ENCODE measurements at regions not wholly inside any gene's neighbourhood (a gene's known extent, or its start where the extent isn't known, plus 50 kb on each side); places are given as distances from the start of the nearest gene placed in this dataset.

- no peak overlapping the region for H3K4me3 ChIP-seq (ENCODE audit: low read depth, low read length)
- TF ChIP-seq CTCF (IDR thresholded peaks at IDR 0.05; ENCODE audit: low read depth, low read length): no peak
These were observed 690.9 kb upstream of the CDH18 start for GRCh38 chr5:20678814-20679298.

DNA sequence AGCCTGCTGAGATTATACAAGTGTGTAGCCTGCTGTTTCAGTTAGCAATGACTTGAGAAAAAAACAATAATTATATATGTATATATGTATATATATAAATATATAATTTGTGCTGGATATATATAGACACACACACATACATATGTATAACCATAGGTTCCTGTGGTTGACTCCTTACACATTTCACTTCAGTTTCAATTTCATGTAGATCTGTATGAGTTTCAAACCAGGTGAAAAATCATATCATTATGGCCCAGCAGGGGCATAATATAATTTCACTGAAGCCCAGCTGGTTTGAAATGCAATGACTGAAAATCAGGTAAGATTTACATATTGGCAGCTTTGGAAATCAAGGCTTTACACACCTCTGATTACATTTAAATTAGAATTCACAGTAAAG, 690.4 kb upstream of the CDH18 start:
- no peak for TF ChIP-seq CTCF (IDR thresholded peaks at IDR 0.05; ENCODE audit: low read depth, low read length)
- H3K4me3 ChIP-seq (ENCODE audit: low read depth, low read length): no peak overlapping the region

GRCh38 chr5:20660588-20660987, 672.6 kb upstream of the CDH18 start:
- no peak overlapping the region for H3K4me3 ChIP-seq (ENCODE audit: low read depth, low read length)

DNA sequence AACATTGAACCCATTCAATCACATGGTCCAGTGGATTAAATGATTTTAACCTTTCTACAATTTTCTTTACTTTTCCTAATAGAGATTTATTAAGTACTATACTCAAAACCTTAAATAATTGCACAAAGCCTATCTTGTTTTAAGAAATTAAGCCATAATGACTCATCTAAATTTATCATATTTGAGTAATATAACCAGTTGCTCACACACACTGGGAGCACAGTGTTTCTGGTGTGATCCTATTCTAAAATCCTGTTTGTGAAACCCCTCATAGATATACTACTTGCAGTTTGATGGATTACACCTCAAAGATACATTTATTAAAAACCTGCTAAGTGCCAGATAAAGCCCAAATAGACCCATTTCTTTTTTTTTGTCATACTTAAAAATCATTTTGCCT, 668.3 kb upstream of the CDH18 start:
- TF ChIP-seq CTCF (IDR thresholded peaks at IDR 0.05; ENCODE audit: low read depth, low read length): no peak
- no peak overlapping the region for H3K4me3 ChIP-seq (ENCODE audit: low read depth, low read length)

More at GRCh38 chr5:20660588-20660987, 672.6 kb upstream of the CDH18 start:
- no peak for TF ChIP-seq CTCF (IDR thresholded peaks at IDR 0.05; ENCODE audit: low read depth, low read length)

- no peak for TF ChIP-seq CTCF (IDR thresholded peaks at IDR 0.05; ENCODE audit: low read depth, low read length)
- H3K4me3 ChIP-seq (ENCODE audit: low read depth, low read length): no peak overlapping the region
These were observed 667.2 kb upstream of the CDH18 start for GRCh38 chr5:20655211-20655610.

DNA sequence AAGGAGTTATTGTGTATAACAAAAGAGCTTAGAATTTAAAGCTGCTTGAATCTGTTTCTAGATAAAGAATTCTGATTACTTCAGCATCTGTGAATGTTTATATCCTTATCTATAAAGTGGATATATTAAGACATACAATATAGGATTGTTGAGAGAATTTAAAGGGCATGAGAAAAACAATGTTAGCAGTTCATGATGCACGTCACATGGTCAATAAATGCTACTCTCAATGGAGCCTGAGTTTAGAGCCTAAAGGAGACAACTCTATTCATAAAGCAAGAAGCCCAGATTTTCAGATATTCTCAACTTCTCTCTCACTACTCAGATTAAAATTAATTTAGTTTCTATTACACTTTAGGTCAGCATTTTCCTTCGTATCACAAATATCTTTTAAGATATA, 666.7 kb upstream of the CDH18 start:
- TF ChIP-seq CTCF (IDR thresholded peaks at IDR 0.05; ENCODE audit: low read depth, low read length): no peak
- no peak overlapping the region for H3K4me3 ChIP-seq (ENCODE audit: low read depth, low read length)

GRCh38 chr5:20654033-20654432, 666.0 kb upstream of the CDH18 start:
- no peak overlapping the region for H3K4me3 ChIP-seq (ENCODE audit: low read depth, low read length)
- no peak for TF ChIP-seq CTCF (IDR thresholded peaks at IDR 0.05; ENCODE audit: low read depth, low read length)

All from WI38 (cell line).